Right renal pelvis (tissue), 4 donors: ENCODE measurements at regions not wholly inside any gene's neighbourhood (a gene's known extent, or its start where the extent isn't known, plus 50 kb on each side); places are given as distances from the start of the nearest gene placed in this dataset.
"Not testable (repeated sequence)": the region's sequence is repeated elsewhere in the genome, so short reads cannot be mapped to it uniquely, and the experiment has no call there.

Experiments used
- DNase-seq, 4 donors: peaks; one replicate each; pipeline ENCODE4 v3.0.0-alpha.2; 2013; ENCODE audit warnings: low read depth in 4 of 4, low spot score in 3 of 4, missing footprints in 1 of 4

DNA sequence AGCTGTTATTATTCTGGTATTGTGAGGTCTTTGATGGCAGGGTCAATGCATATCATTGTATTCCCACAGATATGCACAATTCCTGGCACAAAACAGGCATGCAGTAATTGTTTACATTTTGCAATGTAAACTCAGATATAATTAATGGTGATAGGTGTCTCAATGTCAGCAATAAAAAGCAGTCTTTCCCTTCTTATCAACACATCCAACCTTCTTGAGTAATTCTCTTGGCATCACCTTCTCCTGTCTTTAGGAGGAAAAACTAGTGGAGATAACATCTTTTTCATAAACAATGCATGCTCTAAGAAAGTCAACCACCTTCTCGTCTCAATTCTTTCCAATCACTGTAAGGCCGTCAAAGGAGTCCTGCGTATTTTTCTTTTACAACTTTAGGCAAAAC lies 313.3 kb upstream of the GULP1 start:
- no peak for DNase-seq

GRCh38 chr2:187982668-187983067 lies 309.0 kb upstream of the GULP1 start:
- no peak for DNase-seq

DNA sequence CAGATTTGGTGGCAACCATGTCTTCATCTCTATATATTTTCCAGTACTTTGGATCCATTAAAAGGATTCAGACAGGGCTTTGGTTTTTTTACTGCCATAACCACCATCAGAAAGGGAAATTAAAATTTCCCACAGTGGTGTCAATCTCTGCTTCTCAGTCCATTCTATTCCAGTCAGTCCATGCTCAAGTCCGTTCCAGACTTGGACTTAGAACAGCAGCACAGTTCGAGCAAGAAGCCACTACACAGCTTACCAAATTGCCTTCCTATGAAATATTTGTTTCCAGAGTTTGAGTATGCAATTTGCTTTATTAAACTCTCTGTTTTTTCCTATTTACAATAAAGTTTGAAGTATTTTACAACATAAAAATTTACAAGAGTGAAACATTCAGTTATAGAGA lies 306.5 kb upstream of the GULP1 start:
- DNase-seq, result no peak

DNA sequence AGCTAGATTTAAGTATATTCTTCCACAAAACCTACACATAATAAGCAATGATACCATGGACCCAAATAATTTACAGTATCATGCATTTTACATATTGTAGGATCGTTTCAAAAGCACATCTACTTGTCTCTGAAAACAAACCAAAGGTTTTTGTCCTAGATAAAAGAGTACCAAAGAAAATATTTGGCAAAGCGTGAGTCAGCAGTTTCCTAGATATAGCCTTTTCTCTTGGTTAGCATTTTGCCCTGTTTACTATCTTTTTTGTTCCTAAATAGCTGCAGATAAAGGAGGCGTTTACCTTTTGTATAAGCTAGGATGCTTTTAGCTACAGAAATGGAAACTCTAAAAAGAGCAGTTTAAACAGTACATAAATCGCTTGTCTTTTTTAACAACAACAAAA lies 305.8 kb upstream of the GULP1 start:
- no peak for DNase-seq

- no peak for DNase-seq
These were observed 305.1 kb upstream of the GULP1 start for GRCh38 chr2:187986390-187987105.

GRCh38 chr2:187988348-187988747 lies 303.3 kb upstream of the GULP1 start:
- no peak for DNase-seq

DNA sequence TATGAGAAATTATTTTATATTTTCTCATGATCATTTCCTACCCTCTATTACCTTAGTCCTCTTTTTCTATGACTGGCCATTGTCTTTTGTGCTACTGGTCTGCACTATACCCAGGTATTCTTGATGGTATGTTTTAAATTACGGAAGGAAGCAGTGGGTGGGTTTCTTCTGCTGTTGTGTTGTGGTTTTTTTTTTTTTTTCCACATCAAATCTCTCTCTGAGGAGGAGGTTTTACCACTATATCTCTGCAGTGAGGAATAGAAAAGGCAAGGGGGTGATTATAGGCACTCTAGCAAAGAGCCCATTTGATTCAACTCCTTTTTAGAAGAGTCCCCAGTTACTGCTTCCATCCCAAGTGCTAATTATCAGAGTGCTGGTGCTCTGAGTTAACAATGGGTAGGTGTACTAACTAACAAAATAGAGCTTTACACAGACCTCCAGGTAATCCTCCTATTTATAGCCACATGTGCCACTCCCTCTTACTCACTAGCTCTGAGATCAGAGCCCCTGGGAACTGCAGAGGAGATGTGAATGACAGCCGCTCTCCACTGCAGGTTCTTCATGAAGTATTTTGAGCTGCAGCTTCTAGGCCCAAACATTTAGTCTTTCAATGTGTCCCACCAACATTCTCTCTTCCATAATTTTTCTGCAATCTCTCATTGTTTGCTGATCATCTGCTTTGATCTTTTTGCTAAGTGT lies 301.6 kb upstream of the GULP1 start:
- no peak for DNase-seq

DNA sequence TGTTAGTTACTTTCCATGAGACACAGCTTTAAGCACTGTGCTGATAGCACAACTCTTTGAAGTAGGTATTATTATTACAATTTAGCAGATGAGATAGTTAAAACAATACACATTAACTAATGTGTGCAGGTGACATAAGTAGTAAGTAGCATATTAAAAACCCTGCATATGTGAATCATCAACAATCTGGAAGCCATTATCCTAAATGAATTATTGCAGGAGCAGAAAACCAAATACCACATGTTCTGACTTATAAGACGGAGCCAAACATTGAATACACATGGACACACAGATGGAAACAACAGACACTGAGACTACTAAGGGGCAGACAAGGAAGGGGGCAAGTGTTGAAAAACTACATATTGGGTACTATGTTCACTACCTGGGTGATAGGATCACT lies 300.3 kb upstream of the GULP1 start:
- DNase-seq, result no peak

DNA sequence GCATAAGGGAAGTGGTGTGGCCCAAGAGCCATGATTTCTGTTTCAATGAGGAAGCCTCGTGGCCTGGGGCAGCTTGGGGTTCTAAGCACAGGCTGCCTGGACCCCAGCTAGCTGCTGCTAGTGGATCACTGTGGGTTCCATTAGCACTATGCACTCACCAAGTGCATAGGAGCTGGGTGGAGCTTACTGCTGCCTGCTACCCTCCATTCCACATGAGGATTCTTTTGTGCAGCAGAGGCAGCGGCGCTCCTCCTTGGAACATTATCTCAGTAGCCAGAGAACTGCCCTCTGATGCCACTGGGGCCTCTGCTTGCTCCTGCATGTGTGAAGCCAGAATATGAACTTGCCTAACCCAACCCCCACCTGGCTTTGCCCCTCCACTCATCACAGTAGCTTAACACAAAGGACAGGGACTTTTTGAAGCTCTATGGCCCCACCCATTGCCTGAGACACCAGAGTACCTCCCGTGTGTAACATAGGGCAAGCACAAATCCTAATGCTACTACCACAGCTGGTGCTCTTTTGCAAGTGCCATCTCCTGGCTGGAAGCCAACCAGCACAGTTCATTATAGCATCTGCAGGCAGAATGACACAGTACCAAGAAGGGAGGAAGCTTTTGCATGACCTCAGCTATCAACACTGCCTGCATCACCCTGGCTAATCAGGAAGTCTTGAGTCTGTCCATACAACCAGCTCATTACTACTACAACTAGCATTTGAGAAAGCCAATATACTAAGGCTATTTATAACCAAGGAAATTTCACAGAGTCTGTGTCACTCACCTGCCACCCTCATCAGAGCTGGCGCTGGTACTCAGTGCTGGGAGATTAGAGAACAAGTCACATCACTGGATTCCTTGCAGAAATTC lies 297.0 kb upstream of the GULP1 start:
- no peak for DNase-seq

DNA sequence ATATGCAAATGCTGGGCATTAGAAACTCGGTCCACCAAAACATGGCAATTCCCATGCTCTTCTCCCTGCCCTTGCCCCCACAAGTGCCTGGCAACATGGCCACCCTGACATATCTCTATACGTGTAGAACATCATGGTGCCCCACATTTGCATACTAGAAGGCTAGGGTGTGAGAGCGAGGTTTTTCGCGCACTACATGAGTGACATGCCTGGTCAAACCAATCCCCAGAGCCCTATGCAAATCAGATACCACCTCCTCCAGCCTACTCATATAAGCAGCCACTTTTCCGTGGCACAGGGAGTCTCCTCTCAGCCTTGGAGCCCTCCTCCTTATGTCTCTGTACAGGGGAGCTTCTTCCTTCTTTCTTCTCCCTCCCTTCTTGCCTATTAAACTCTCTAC lies 296.1 kb upstream of the GULP1 start:
- DNase-seq, result no peak

GRCh38 chr2:187996630-187997029 lies 295.0 kb upstream of the GULP1 start:
- DNase-seq, result no peak

- DNase-seq, result no peak
These were observed 291.5 kb upstream of the GULP1 start for GRCh38 chr2:188000189-188000588.

DNA sequence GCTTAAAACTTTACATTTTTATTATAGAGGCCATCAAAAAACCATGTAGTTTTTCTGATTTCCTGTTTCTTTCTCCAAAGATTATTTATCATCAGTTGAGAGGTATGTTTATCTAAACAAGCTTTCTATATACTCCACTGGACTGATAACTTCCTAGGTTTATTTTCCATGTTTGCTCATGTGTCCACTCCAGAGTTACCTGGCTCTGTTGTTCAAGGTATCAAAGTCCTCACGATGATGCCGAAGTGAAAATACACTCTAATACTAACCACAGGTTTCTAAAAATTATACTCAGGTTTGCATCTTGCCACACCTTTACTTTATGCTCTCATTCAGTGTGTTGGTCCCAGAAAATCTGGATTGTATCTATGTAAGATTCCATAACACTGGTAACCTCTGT lies 287.9 kb upstream of the GULP1 start:
- no peak for DNase-seq

DNA sequence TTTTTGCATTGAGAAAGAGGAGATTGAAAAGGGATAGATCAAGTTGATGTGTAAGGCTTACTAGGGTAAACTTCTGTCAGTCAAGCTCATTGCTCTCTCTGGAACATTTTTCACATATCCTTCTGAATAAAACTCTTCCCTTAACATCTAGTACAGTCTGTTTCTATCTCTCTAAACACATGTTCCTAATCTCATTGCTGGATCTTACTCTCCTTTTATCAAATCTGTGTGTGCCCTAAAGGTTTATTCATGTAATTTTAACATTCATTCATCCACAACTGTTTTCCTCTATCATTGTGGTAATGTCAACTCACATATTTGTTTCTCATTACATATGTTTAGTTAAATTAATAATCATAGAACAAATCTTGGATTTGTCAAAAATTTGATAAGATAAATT lies 277.9 kb upstream of the GULP1 start:
- no peak for DNase-seq

DNA sequence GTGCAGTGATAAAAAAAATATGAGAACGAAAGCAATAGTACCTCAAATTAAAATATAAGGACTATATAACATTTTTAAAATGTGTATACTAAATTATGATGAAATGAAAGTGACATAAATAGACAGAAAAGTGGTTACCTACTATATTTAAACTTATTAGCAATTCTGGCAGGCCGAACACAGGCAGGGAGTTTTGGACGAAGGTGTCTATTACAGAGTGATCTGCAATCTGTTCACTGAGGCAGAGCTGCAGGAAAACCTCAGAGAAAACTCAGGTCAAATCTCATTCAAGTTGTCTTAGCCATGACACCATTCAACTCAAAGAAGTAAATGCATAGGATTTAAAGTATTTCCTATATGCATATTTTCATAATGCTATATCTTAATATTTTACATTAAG lies 274.8 kb upstream of the GULP1 start:
- DNase-seq, result no peak

DNA sequence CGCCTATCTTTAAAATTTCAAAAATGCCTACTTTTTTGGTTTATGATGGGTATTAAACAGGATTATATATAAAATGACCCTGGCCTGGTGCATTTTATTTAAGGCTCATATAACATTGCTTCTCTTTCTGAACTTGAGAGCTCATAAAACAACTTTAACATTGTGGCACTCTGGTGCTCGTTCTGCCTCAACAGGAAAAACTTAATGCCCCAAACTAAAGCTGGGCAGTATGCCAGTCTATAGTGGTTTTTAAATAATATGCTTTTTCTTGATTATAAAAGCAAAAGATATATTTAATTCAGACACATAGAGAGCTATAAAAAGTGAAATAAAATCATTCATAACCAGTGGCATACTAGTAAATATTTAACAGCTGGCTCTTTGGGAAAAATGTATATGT lies 269.3 kb upstream of the GULP1 start:
- DNase-seq, result no peak

GRCh38 chr2:188023035-188023434 lies 268.6 kb upstream of the GULP1 start:
- no peak for DNase-seq

GRCh38 chr2:188024811-188025210 lies 266.9 kb upstream of the GULP1 start:
- no peak for DNase-seq

- no peak for DNase-seq
These were observed 262.9 kb upstream of the GULP1 start for GRCh38 chr2:188028739-188029138.

DNA sequence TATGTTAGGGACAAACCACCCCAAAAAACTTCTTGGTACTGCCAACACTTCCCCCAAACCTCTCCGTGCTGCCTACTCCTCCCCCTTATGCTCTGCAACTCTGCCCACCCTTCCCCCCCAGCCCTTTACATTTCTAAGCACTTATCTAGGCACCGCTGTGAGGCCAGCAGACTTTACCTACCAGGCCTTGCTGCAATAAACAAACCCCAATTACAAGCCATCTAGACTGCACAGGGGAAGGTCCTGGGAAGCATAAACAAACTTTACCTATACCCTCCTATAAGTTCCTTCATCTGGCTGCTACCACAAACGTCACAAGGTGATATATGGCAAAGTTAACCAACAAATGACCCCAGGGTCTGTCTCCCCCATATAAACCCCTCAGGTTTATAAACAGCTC lies 259.4 kb upstream of the GULP1 start:
- DNase-seq, result no peak

GRCh38 chr2:188032786-188033185 lies 258.9 kb upstream of the GULP1 start:
- no peak for DNase-seq

- not testable (repeated sequence) for DNase-seq
These were observed 258.4 kb upstream of the GULP1 start for GRCh38 chr2:188033240-188033639.
